ENCODE measurements at regions not wholly inside any gene's neighbourhood (a gene's known extent, or its start where the extent isn't known, plus 50 kb on each side); places are given as distances from the start of the nearest gene placed in this dataset.

GRCh38 chr16:82440336-82440735 is 186.4 kb upstream of the CDH13 start:
- Histone ChIP-seq H3K79me2 (ENCODE audit: control insufficient read depth, insufficient read depth, low read length) (no peaks in the 10 kb centered on the region), H3K9me3 (replicated peaks; ENCODE audit: control insufficient read depth, insufficient read depth, low read length) (no peaks in the 10 kb centered on the region), H3K4me2 (ENCODE audit: insufficient read depth, low read length) (no peak overlapping the region), H3K27me3 (ENCODE audit: control insufficient read depth in 2 of 2, insufficient read depth in 2 of 2, low read length in 2 of 2) (peaks cover 7 to 10% of the 10 kb centered on the region in 2 experiments), H3K9me1 (replicated peaks; ENCODE audit: control insufficient read depth, extremely low read depth, insufficient read depth, low read length) (no peaks in the 10 kb centered on the region), H3K27ac (ENCODE audit: insufficient read depth, low read depth, low read length) (no peak overlapping the region), H4K20me1 (replicated peaks; ENCODE audit: control insufficient read depth, extremely low read depth, insufficient read depth, low read length) (no peaks in the 10 kb centered on the region), H3K4me3 (replicated peaks in 1 of 3; ENCODE audit: insufficient read depth in 1 of 3, low read depth in 1 of 3, low read length in 3 of 3) (no peak overlapping the region), H3K36me3 (ENCODE audit: control insufficient read depth in 2 of 2, extremely low read depth in 1 of 2, insufficient read depth in 2 of 2, low read length in 2 of 2) (no peaks in the 10 kb centered on the region), H2AFZ (ENCODE audit: low read depth, low read length) (no peak overlapping the region), H3K9ac (replicated peaks; ENCODE audit: extremely low read depth, insufficient read depth, low read length) (no peak overlapping the region), H3K4me1 (ENCODE audit: control insufficient read depth, extremely low read depth, insufficient read depth, low read length) (no peaks in the 10 kb centered on the region)
- ChIA-PET CTCF (interaction anchor here (0.6 to 1.8 kb wide), 9 partner anchors 8 to 1007 kb away, joined by 3 to 18 read pairs (median 3); no protein-coding TSS in a partner anchor), POLR2A (no interaction called here)
- FAIRE-seq (no peak), DNase-seq (ENCODE audit: low read depth, low spot score) (no peak)
- dilution Hi-C loops (cut with MboI; ENCODE audit: extremely low pct_ligation_motif_present, low sequenced_read_pairs) (no loop called here), intact Hi-C loops (cut with micrococcal nuclease) (no loop called here)
- no TSS peak for BruUV-seq (replicated peaks)
- TF ChIP-seq, protein P1, sequence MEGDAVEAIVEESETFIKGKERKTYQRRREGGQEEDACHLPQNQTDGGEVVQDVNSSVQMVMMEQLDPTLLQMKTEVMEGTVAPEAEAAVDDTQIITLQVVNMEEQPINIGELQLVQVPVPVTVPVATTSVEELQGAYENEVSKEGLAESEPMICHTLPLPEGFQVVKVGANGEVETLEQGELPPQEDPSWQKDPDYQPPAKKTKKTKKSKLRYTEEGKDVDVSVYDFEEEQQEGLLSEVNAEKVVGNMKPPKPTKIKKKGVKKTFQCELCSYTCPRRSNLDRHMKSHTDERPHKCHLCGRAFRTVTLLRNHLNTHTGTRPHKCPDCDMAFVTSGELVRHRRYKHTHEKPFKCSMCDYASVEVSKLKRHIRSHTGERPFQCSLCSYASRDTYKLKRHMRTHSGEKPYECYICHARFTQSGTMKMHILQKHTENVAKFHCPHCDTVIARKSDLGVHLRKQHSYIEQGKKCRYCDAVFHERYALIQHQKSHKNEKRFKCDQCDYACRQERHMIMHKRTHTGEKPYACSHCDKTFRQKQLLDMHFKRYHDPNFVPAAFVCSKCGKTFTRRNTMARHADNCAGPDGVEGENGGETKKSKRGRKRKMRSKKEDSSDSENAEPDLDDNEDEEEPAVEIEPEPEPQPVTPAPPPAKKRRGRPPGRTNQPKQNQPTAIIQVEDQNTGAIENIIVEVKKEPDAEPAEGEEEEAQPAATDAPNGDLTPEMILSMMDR (IDR thresholded peaks at IDR 0.05; ENCODE audit: extremely low read depth in 1 of 2, insufficient read depth in 1 of 2, low read depth in 1 of 2, low read length in 2 of 2) = no peak
- TF ChIP-seq MYC (IDR thresholded peaks at IDR 0.05; ENCODE audit: low read depth, low read length) = no peak

- no peaks in the 10 kb centered on the region for H3K9me1 ChIP-seq (replicated peaks; ENCODE audit: control insufficient read depth, extremely low read depth, insufficient read depth, low read length)
- no peak for FAIRE-seq
- no TSS peak for BruUV-seq (replicated peaks)
- H3K4me3 ChIP-seq (replicated peaks in 1 of 3; ENCODE audit: insufficient read depth in 1 of 3, low read depth in 1 of 3, low read length in 3 of 3) = no peak overlapping the region
- H3K27me3 ChIP-seq (ENCODE audit: control insufficient read depth in 2 of 2, insufficient read depth in 2 of 2, low read length in 2 of 2) = peaks cover 7 to 10% of the 10 kb centered on the region in 2 experiments
- intact Hi-C loops (cut with micrococcal nuclease) = no loop called here
- no peak overlapping the region for H3K9ac ChIP-seq (replicated peaks; ENCODE audit: extremely low read depth, insufficient read depth, low read length)
- no peak overlapping the region for H3K27ac ChIP-seq (ENCODE audit: insufficient read depth, low read depth, low read length)
- H3K4me2 ChIP-seq (ENCODE audit: insufficient read depth, low read length) = no peak overlapping the region
- H3K9me3 ChIP-seq (replicated peaks; ENCODE audit: control insufficient read depth, insufficient read depth, low read length) = no peaks in the 10 kb centered on the region
- no peaks in the 10 kb centered on the region for H3K4me1 ChIP-seq (ENCODE audit: control insufficient read depth, extremely low read depth, insufficient read depth, low read length)
- no peak for TF ChIP-seq FOS (IDR thresholded peaks at IDR 0.05; ENCODE audit: borderline replicate concordance, insufficient read depth, low read length)
- TF ChIP-seq, protein P1 (IDR thresholded peaks at IDR 0.05; ENCODE audit: extremely low read depth in 1 of 2, insufficient read depth in 1 of 2, low read depth in 1 of 2, low read length in 2 of 2) = peak; percentile 30 to 66
- H3K36me3 ChIP-seq (ENCODE audit: control insufficient read depth in 2 of 2, extremely low read depth in 1 of 2, insufficient read depth in 2 of 2, low read length in 2 of 2) = no peaks in the 10 kb centered on the region
- no peaks in the 10 kb centered on the region for H3K79me2 ChIP-seq (ENCODE audit: control insufficient read depth, insufficient read depth, low read length)
- POLR2A ChIA-PET = no interaction called here
- H2AFZ ChIP-seq (ENCODE audit: low read depth, low read length) = no peak overlapping the region
- CTCF ChIA-PET = interaction anchor here (0.7 to 1.8 kb wide), 13 partner anchors 8 to 1007 kb away, joined by 3 to 18 read pairs (median 4); no protein-coding TSS in a partner anchor
- dilution Hi-C loops (cut with MboI; ENCODE audit: extremely low pct_ligation_motif_present, low sequenced_read_pairs) = no loop called here
- no peaks in the 10 kb centered on the region for H4K20me1 ChIP-seq (replicated peaks; ENCODE audit: control insufficient read depth, extremely low read depth, insufficient read depth, low read length)
- DNase-seq (ENCODE audit: low read depth, low spot score) = peak; percentile 6
Measured at GRCh38 chr16:82439678-82440293, 187.0 kb upstream of the CDH13 start.

Measured in endothelial cell of umbilical vein (primary cell).